Left lung (tissue), 4 donors: ENCODE measurements at regions not wholly inside any gene's neighbourhood (a gene's known extent, or its start where the extent isn't known, plus 50 kb on each side); places are given as distances from the start of the nearest gene placed in this dataset.
A peak's percentile ranks its signal among the peaks of the same experiment; 100 is the strongest.

Experiments used
- ATAC-seq: fragments of 200-7000 bp; cut with Tn5 transposase; one replicate; pipeline ENCODE4 v1.9.1; 2020; ENCODE audit warnings: moderate library complexity
- DNase-seq, 4 donors: peaks; one replicate each; pipeline ENCODE4 v3.0.0-alpha.2; 2013 to 2020
- H3K27ac ChIP-seq, 2 donors: fragments of 200-600 bp; sonication (generic) in 1 of 2; one replicate each; pipeline versions ENCODE4 v1.5.0 to v1.8.0; 2020 to 2021
- H3K27me3 ChIP-seq, 2 donors: fragments of 200-600 bp; sonication (generic) in 1 of 2; one replicate each; pipeline versions ENCODE4 v1.5.0 to v1.8.0; 2020 to 2021
- H3K36me3 ChIP-seq, 2 donors: fragments of 200-600 bp; sonication (generic) in 1 of 2; one replicate each; pipeline versions ENCODE4 v1.5.0 to v1.8.0; 2020 to 2021
- H3K4me1 ChIP-seq, 2 donors: fragments of 200-600 bp; one replicate each; pipeline ENCODE4 v1.8.0; 2021
- H3K4me3 ChIP-seq, 2 donors: fragments of 200-600 bp; sonication (generic) in 1 of 2; one replicate each; pipeline versions ENCODE4 v1.5.0 to v1.8.0; 2020 to 2021; ENCODE audit warnings: mild to moderate bottlenecking in 1 of 2
- H3K9me3 ChIP-seq, 2 donors: fragments of 200-600 bp; sonication (generic) in 1 of 2; one replicate each; pipeline versions ENCODE4 v1.5.0 to v1.8.0; 2020 to 2021
- CTCF ChIP-seq, 2 donors: fragments of 200-600 bp; sonication (generic) in 1 of 2; IDR thresholded peaks; one replicate each; pipeline versions ENCODE4 v1.5.0 to v1.8.0; 2021; ENCODE audit warnings: antibody characterized with exemption in 2 of 2
- intact Hi-C, 2 donors: fragments of 100-400 bp; cut with DNase I; formaldehyde crosslinking; loops; one replicate each; pipeline versions ENCODE4 v1.11.2 to v1.14.2; 2022
- donor health status: DM: no; HTN: yes; CAD: no.
- donor health status: DM: no; HTN: no; CAD: no.

- no peaks in the 10 kb centered on the region for H3K9me3 ChIP-seq
- intact Hi-C loops: no loop called here
- no peak overlapping the region for H3K27ac ChIP-seq
- ATAC-seq: no peak
- no peak for TF ChIP-seq CTCF (IDR thresholded peaks at IDR 0.05)
- H3K4me3 ChIP-seq: no peak overlapping the region
- no peaks in the 10 kb centered on the region for H3K36me3 ChIP-seq
- no peak for DNase-seq
- no peaks in the 10 kb centered on the region for H3K4me1 ChIP-seq
- H3K27me3 ChIP-seq: no peaks in the 10 kb centered on the region
Measured at GRCh38 chr10:22852712-22853353, 75.0 kb upstream of the ARMC3 start.

GRCh38 chr10:22851865-22852239, 76.0 kb upstream of the ARMC3 start:
- no peak for DNase-seq
- ATAC-seq: no peak
- Histone ChIP-seq H3K9me3 (no peaks in the 10 kb centered on the region), H3K27me3 (no peaks in the 10 kb centered on the region), H3K4me3 (no peak overlapping the region), H3K27ac (no peak overlapping the region), H3K36me3 (no peaks in the 10 kb centered on the region), H3K4me1 (no peaks in the 10 kb centered on the region)
- intact Hi-C loops: no loop called here
- TF ChIP-seq CTCF (IDR thresholded peaks at IDR 0.05): no peak

GRCh38 chr10:22850541-22850940, 77.3 kb upstream of the ARMC3 start:
- intact Hi-C loops: no loop called here
- H3K27ac ChIP-seq: no peak overlapping the region
- H3K27me3 ChIP-seq: no peaks in the 10 kb centered on the region
- DNase-seq (no peak), ATAC-seq (no peak)
- H3K4me1 ChIP-seq: no peaks in the 10 kb centered on the region
- no peak overlapping the region for H3K4me3 ChIP-seq
- no peak for TF ChIP-seq CTCF (IDR thresholded peaks at IDR 0.05)
- no peaks in the 10 kb centered on the region for H3K9me3 ChIP-seq
- H3K36me3 ChIP-seq: no peaks in the 10 kb centered on the region

GRCh38 chr10:22849077-22849805, 78.6 kb upstream of the ARMC3 start:
- peak; percentile 9 to 73 (median 37) for DNase-seq
- Histone ChIP-seq H3K36me3 (no peaks in the 10 kb centered on the region), H3K4me1 (no peaks in the 10 kb centered on the region), H3K27me3 (no peaks in the 10 kb centered on the region), H3K4me3 (no peak overlapping the region), H3K27ac (peak overlapping the region; percentile 9 to 51), H3K9me3 (no peaks in the 10 kb centered on the region)
- ATAC-seq: peak; percentile 85
- intact Hi-C loops: no loop called here
- no peak for TF ChIP-seq CTCF (IDR thresholded peaks at IDR 0.05)

- ATAC-seq: no peak
- Histone ChIP-seq H3K36me3 (no peaks in the 10 kb centered on the region), H3K4me3 (no peak overlapping the region), H3K27me3 (no peaks in the 10 kb centered on the region), H3K27ac (no peak overlapping the region), H3K4me1 (no peaks in the 10 kb centered on the region), H3K9me3 (no peaks in the 10 kb centered on the region)
- TF ChIP-seq CTCF (IDR thresholded peaks at IDR 0.05): no peak
- no peak for DNase-seq
- intact Hi-C loops: no loop called here
Measured at GRCh38 chr10:22848509-22848908, 79.3 kb upstream of the ARMC3 start.
